ENCODE measurements at regions not wholly inside any gene's neighbourhood (a gene's known extent, or its start where the extent isn't known, plus 50 kb on each side); places are given as distances from the start of the nearest gene placed in this dataset.

DNA sequence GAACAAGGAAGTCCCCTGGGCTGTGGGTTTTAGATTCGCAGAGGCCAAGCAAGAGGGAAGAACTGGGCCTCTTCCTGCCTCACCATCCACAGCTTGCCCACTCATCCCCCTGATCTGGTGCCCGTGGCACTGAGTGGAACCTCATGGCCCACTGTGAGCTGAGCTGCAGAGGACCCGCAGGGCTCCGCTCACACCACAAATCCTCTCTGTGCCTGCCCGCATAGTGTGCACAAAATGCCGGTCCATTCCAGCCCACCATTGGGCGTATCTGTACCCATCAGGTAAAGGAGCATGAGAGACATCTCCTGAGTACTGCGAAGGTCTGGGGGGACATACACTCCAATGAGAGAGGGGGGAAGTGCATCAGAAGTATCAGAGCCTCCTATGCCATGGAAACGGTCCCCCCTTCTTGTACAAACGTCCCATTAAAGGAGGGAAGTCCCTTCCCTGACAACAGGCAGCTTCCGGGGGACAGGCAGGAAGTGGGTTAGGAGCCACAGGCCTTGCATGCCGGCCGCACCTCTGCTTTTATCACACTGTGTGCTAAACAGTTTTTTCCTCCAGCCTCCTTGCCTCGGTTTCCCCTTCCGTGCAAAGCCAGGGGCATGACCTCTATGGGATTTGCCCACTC, 309.4 kb upstream of the DIO3 start:
- in situ Hi-C loops (cut with HindIII; ENCODE audit: low pct_ligation_motif_present, low sequenced_read_pairs) = no loop called here
- Histone ChIP-seq H3K4me3 (ENCODE audit: low read depth, low read length) (no peak overlapping the region), H3K27ac (no peak overlapping the region), H3K27me3 (replicated peaks) (no peaks in the 10 kb centered on the region), H3K36me3 (replicated peaks) (no peaks in the 10 kb centered on the region)
- DNase-seq = no peak
- TF ChIP-seq CTCF (IDR thresholded peaks at IDR 0.05; ENCODE audit: low read depth, low read length, missing control alignments) = no peak

- no peaks in the 10 kb centered on the region for H3K27me3 ChIP-seq (replicated peaks)
Measured at GRCh38 chr14:101252443-101253214, 308.7 kb upstream of the DIO3 start.

GRCh38 chr14:101253948-101254347, 307.3 kb upstream of the DIO3 start:
- Histone ChIP-seq H3K4me3 (ENCODE audit: low read depth, low read length) (no peak overlapping the region), H3K36me3 (replicated peaks) (no peaks in the 10 kb centered on the region), H3K27me3 (replicated peaks) (no peaks in the 10 kb centered on the region), H3K27ac (no peak overlapping the region)
- in situ Hi-C loops (cut with HindIII; ENCODE audit: low pct_ligation_motif_present, low sequenced_read_pairs) = no loop called here
- no peak for DNase-seq
- TF ChIP-seq CTCF (IDR thresholded peaks at IDR 0.05; ENCODE audit: low read depth, low read length, missing control alignments) = no peak

More at GRCh38 chr14:101252443-101253214, 308.7 kb upstream of the DIO3 start:
- TF ChIP-seq CTCF (IDR thresholded peaks at IDR 0.05; ENCODE audit: low read depth, low read length, missing control alignments) = no peak
- H3K36me3 ChIP-seq (replicated peaks) = no peaks in the 10 kb centered on the region
- H3K27ac ChIP-seq = no peak overlapping the region
- no peak for DNase-seq
- no peak overlapping the region for H3K4me3 ChIP-seq (ENCODE audit: low read depth, low read length)
- in situ Hi-C loops (cut with HindIII; ENCODE audit: low pct_ligation_motif_present, low sequenced_read_pairs) = no loop called here

GRCh38 chr14:101254805-101255764, 306.2 kb upstream of the DIO3 start:
- Histone ChIP-seq H3K27me3 (replicated peaks) (no peaks in the 10 kb centered on the region), H3K4me3 (ENCODE audit: low read depth, low read length) (no peak overlapping the region), H3K36me3 (replicated peaks) (no peaks in the 10 kb centered on the region), H3K27ac (no peak overlapping the region)
- TF ChIP-seq CTCF (IDR thresholded peaks at IDR 0.05; ENCODE audit: low read depth, low read length, missing control alignments) = no peak
- in situ Hi-C loops (cut with HindIII; ENCODE audit: low pct_ligation_motif_present, low sequenced_read_pairs) = no loop called here
- DNase-seq = no peak

DNA sequence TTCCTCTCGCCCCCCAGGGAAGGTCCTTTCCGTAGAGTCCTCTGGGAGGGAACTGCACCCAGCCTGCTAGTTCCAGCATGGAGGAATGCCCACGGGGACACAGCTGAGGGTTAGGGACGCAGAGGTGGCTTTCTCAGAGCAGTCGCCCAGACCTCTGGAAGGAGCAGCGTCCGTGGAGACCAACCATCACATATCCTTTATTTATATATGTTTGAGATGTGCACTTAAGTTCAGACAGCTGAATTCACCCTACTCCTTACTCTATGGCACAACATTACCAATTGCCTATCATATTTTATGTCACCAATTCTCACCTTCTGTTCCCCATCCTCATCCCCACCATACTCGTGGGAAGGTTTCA, 305.6 kb upstream of the DIO3 start:
- H3K27ac ChIP-seq = no peak overlapping the region
- H3K36me3 ChIP-seq (replicated peaks) = no peaks in the 10 kb centered on the region
- no peaks in the 10 kb centered on the region for H3K27me3 ChIP-seq (replicated peaks)
- no peak overlapping the region for H3K4me3 ChIP-seq (ENCODE audit: low read depth, low read length)
- TF ChIP-seq CTCF (IDR thresholded peaks at IDR 0.05; ENCODE audit: low read depth, low read length, missing control alignments) = no peak
- DNase-seq = no peak
- in situ Hi-C loops (cut with HindIII; ENCODE audit: low pct_ligation_motif_present, low sequenced_read_pairs) = no loop called here

Measured in brain microvascular endothelial cell (primary cell).